SIG-M5 treated with dmso at 0.1 percent for 504 hours (cell line): ENCODE measurements at regions not wholly inside any gene's neighbourhood (a gene's known extent, or its start where the extent isn't known, plus 50 kb on each side); places are given as distances from the start of the nearest gene placed in this dataset.
"Not testable (repeated sequence)": the region's sequence is repeated elsewhere in the genome, so short reads cannot be mapped to it uniquely, and the experiment has no call there.

Experiments
- DNase-seq: peaks from one replicate; lab custom pipeline; 2025; ENCODE audit not compliant: unreplicated experiment; lab: John Stamatoyannopoulos, UW

DNA sequence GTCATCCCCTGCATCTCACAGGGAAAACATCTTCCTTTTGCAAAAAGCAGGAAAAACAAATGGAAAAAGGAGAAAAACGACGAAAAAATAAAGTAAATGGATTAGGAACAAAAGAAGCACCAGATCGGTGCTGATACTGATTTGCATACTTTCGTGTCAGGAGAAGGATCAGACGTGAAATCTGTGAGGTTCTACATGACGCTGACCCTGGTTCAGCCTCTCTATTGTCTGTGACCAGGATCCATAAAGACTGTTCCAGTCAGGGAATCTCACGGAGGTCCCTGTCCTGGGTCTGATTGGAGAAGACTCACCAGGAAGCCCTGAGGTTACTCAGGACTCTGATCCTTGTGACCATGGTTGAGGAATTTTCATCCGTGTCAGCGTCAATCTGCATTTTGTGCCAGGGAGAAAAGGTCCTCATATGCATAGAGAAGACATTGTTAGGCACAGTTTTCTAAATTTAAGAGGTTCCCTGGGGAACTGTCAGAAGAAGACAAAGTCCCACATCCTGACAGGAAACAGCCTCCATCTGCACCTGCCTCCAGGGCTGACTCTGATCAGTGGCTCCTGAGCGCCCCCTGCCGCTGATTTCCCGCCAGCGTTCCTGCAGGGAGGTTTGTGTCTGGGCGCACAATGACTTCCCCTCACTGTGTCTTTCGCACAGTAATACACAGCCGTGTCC lies 808.2 kb downstream of the TMEM121 start:
- not testable (repeated sequence) for DNase-seq

DNA sequence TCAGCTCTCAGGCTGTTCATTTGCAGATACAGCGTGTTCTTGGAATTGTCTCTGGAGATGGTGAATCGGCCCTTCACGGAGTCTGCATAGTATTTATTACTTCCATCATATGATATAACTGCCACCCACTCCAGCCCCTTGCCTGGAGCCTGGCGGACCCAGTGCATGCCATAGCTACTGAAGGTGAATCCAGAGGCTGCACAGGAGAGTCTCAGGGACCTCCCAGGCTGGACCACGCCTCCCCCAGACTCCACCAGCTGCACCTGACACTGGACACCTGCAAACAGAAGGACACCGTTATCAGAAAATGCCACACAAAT lies 808.7 kb downstream of the TMEM121 start:
- DNase-seq = not testable (repeated sequence)

- not testable (repeated sequence) for DNase-seq
Measured at GRCh38 chr14:106338775-106339174, 812.4 kb downstream of the TMEM121 start.

DNA sequence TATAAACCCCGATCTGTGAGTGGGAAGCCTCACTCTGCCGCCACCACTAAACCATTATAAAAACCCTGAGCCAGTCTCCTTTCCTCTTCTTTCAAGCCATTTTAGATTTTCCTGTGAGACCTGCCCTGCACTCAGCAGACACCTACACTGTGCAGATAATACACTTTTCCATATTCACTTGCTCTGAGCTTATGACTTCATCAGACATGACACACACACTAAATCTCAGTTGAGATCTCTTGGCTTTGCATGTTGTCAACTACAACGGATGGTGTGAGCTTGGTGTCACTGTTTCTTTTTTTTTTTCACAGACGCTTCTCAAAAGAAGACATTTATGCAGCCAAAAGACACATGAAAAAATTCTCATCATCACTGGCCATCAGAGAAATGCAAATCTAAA lies 814.3 kb downstream of the TMEM121 start:
- DNase-seq = not testable (repeated sequence)

GRCh38 chr14:106341161-106341560 lies 814.8 kb downstream of the TMEM121 start:
- not testable (repeated sequence) for DNase-seq

- DNase-seq = no peak
Measured at GRCh38 chr14:106343626-106344025, 817.2 kb downstream of the TMEM121 start.

GRCh38 chr14:106344065-106344614 lies 817.8 kb downstream of the TMEM121 start:
- not testable (repeated sequence) for DNase-seq

- DNase-seq = not testable (repeated sequence)
Measured at GRCh38 chr14:106344791-106345479, 818.6 kb downstream of the TMEM121 start.

GRCh38 chr14:106346084-106346483 lies 819.7 kb downstream of the TMEM121 start:
- DNase-seq = no peak

- DNase-seq = no peak
Measured at GRCh38 chr14:106346534-106347290, 820.3 kb downstream of the TMEM121 start.

DNA sequence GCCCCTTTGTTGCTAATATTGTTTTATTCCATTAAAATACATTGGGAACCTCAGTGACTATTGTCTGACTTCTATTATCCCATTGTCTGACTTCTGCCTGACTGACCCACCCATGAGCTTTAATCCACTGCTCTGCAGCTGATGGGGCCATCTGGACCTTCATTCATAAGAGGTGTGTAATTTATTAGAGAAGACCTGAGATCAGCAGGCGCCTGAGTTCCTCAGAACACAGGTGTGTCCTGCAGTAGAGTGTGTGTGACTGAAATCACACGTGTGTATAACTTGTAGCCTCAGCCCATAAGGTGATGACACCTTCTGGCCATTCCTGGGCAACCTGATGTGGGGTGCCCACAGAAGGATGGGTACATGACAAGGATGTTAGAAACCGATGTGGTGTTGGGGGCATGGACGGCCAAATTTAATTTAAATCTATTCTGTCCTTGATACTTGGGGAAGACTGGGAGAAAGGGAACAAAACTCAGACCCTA lies 821.0 kb downstream of the TMEM121 start:
- DNase-seq = no peak

DNA sequence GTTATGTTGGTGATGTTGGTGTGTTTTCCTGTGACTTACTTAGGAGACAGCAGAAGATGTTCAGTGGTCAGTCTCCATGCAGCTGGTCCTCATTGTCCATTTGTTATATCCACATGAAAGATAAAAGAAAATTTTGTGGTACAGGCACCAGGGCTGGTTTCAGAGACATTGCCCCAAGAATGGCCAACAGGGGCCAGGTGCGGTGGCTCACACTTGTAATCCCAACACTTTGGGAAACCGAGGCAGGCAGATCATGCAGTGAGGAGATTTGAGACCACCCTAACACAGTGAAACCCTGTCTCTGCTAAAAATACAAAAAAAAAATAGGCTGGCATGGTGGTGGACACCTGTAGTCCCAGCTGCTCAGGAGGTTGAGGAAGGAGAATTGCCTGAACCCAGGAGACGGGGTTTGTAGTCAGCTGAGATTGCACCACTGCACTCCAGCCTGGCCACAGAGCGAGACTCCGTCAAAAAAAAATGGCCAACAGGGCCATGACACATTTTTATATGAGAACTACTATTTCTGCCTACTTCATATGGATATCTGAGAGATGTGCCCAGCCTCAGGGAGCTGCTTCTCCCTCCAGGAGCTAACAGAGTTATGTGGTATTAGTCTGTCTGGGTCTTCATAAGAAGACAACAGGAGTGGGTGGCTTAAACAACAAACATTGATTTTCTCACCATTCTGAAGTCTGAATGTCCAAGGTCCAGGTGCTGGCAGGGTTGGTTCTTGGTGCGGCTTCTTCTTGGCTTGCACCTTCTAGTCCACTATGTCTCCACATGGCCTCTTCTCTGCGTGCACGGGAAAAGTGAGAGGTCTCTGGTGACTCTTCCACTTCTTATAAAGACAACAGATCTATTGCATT lies 821.7 kb downstream of the TMEM121 start:
- DNase-seq = no peak

DNA sequence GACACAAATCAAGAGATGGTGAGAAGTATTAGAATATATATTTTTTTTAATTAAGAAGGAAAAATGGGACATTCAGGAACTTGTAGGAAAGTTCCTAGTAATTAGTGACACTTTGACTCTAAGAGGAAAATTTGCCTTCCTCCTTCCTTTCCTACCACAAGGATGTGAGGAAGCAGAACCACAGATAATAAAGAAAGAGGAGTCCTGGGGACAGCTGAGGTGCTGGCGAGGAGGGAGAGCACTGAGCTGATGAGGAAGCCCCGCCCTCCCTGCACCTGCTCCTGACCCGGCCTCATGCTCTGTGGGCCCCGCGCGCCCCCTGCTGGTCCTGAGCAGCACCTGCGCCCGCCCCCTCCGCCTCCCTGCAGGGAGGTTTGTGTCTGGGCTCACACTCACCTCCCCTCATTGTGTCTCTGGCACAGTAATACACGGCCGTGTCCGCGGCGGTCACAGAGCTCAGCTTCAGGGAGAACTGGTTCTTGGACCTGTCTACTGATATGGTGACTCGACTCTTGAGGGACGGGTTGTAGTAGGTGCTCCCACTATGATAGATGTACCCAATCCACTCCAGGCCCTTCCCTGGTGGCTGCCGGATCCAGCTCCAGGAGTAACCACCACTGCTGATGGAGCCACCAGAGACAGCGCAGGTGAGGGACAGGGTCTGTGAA lies 822.6 kb downstream of the TMEM121 start:
- DNase-seq = not testable (repeated sequence)

DNA sequence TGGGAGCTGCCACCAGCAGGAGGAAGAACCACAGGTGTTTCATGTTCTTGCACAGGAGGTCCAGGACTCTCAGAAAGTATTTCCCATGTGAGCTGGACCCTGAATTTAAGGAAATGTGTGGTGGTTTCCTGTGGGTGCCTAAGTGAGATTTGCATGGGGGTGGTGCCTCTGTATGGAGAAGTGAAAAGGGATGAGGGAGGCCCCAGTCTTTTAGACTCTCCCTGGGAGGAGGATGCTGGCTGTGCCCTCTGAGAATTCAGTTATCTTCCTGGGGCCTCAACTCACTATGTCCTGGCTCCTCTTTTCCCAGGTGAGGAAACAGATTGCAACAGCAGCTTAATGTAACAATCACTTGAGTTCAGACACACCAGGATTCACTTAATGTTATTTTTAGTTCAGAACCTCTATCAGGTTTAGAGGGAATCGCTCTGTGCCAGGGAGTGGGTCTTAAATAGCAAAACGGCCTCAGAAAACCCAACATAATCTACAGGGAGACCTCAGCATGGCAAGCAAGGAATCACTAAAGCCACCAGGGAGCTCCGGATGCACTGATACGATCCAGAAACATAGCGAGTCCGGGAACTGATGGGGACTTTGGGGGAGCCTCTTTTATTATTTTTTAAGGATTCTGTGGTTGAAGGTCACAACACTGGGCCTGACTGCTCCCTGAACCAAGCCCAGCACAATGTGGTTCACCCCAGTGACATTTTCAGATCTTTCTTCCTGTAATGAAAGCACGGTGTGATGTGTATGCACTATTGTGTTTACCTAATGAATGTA lies 823.5 kb downstream of the TMEM121 start:
- not testable (repeated sequence) for DNase-seq

GRCh38 chr14:106355007-106355791 lies 828.8 kb downstream of the TMEM121 start:
- DNase-seq = not testable (repeated sequence)

DNA sequence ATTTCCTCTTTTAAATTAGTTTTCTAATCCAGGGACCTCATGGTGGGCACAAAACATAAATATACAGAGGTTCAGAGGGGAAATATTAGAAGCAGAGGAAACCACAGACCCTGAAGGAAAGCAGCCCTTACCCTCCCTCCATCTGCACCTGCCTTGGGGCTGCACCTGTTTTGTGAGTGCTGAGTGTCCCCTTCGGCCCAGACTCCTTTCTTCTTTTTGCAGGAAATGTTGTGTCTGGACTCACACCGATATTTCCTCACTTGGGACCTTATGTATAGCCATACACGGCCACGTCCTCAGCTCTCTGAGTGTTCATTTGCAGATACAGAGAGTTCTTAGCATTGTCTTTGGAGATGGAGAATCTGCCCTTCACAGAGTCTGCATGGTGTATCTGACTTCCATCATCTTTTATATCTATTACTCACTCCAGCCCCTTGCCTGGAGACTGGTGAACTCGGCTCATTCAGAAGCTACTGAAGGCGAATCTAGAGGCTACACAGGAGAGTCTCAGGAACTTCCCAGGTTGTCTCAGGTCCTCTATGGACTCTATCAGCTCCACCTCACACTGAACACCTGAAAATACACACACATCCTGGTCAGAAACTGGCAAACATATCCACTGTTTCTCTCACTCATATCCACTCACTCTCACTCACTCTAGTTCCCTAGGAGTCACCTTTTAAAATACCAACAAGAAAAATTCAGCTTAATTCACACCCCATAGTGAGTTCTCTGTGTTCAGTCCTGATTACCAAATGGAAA lies 829.7 kb downstream of the TMEM121 start:
- DNase-seq = not testable (repeated sequence)

DNA sequence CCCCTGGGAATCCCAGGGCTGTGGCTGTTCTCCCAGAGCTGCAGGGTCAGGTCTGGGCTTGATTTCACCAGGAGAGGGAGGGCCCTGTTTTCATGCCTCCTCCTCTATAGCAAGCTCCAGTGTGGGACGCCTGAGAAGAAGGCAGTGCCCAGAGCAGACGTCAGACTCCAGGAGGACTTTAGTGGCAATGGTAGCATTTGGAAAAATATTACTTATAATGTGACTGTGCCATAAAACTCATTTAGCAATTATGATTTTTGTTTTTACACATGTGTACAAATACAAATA lies 830.2 kb downstream of the TMEM121 start:
- DNase-seq = not testable (repeated sequence)
